H1 (cell line): ENCODE measurements at regions not wholly inside any gene's neighbourhood (a gene's known extent, or its start where the extent isn't known, plus 50 kb on each side); places are given as distances from the start of the nearest gene placed in this dataset.

Source experiments
- CTCF ChIA-PET: fragments of 300-600 bp; sonication (Branson Sonifier 250); formaldehyde crosslinking; loops from one replicate; lab custom pipeline; 2021; ENCODE audit not compliant: partially characterized antibody; lab: Charles Lee
- POLR2A ChIA-PET: fragments of 300-600 bp; sonication (Branson Sonifier 250); formaldehyde crosslinking; loops from one replicate; lab custom pipeline; 2021; ENCODE audit warnings: inconsistent platforms; ENCODE audit not compliant: partially characterized antibody; lab: Charles Lee
- DNase-seq, 2 experiments: peaks; one replicate each; pipeline versions ENCODE4 v3.0.0 to v3.0.0-alpha.2; 2010 to 2022; ENCODE audit warnings: low spot score in 2 of 2, low read depth in 1 of 2, mixed read lengths in 1 of 2
- FAIRE-seq: peaks from 2 replicates; lab custom pipeline; 2011; peaks lifted over from hg19 to GRCh38; lab: Jason Lieb, UNC
- H2AFZ ChIP-seq: 2 replicates; pipeline ENCODE4 v1.8.1; 2012; ENCODE audit warnings: low read length, inconsistent platforms
- H2AK5ac ChIP-seq: 2 replicates; pipeline ENCODE4 v1.6.1; 2013; ENCODE audit warnings: low read depth, low read length
- H2BK120ac ChIP-seq: replicated peaks from 2 replicates; pipeline ENCODE3; 2013; ENCODE audit warnings: low read depth, low read length, inconsistent platforms
- H2BK12ac ChIP-seq: 2 replicates; pipeline ENCODE4 v1.6.1; 2013; ENCODE audit warnings: low read depth, low read length
- H2BK15ac ChIP-seq: 2 replicates; pipeline ENCODE4 v1.6.1; 2013; ENCODE audit warnings: low read length
- H2BK20ac ChIP-seq: 2 replicates; pipeline ENCODE4 v1.6.1; 2013; ENCODE audit warnings: low read length
- H2BK5ac ChIP-seq: 2 replicates; pipeline ENCODE4 v1.6.1; 2013; ENCODE audit warnings: low read depth, low read length
- H3K14ac ChIP-seq: 2 replicates; pipeline ENCODE4 v1.6.1; 2013; ENCODE audit warnings: inconsistent platforms; ENCODE audit not compliant: insufficient read length
- H3K18ac ChIP-seq: 2 replicates; pipeline ENCODE4 v1.6.1; 2013; ENCODE audit warnings: low read length; ENCODE audit errors: extremely low read depth
- H3K23ac ChIP-seq: 2 replicates; pipeline ENCODE4 v1.6.1; 2013; ENCODE audit warnings: inconsistent platforms; ENCODE audit not compliant: insufficient read length
- H3K23me2 ChIP-seq: 2 replicates; pipeline ENCODE4 v1.6.1; 2013; ENCODE audit warnings: low read depth, low read length
- H3K27ac ChIP-seq: 2 replicates; pipeline ENCODE4 v1.6.1; 2011; ENCODE audit warnings: low read depth, low read length, inconsistent platforms
- H3K27me3 ChIP-seq, 4 experiments: replicated peaks in 1 of 4; 1 replicate in 1 of 4; 2 replicates in 3 of 4; pipeline versions ENCODE4 v1.6.1 to v1.8.1; 2011 to 2013; ENCODE audit warnings: low read length in 3 of 4, mild to moderate bottlenecking in 3 of 4, inconsistent platforms in 2 of 4, mixed read lengths in 2 of 4, moderate library complexity in 1 of 4; ENCODE audit not compliant: control insufficient read depth in 3 of 4, insufficient read depth in 3 of 4; ENCODE audit errors: extremely low read depth in 1 of 4
- H3K36me3 ChIP-seq, 4 experiments: 2 replicates each; pipeline versions ENCODE4 v1.6.1 to v1.8.1; 2011 to 2013; ENCODE audit warnings: mild to moderate bottlenecking in 4 of 4, low read length in 3 of 4, moderate library complexity in 2 of 4, control low read depth in 1 of 4, inconsistent platforms in 1 of 4; ENCODE audit not compliant: insufficient read depth in 4 of 4, control insufficient read depth in 2 of 4
- H3K4ac ChIP-seq: replicated peaks from 2 replicates; pipeline ENCODE3; 2013; ENCODE audit warnings: low read length, low read depth, mixed read lengths, inconsistent platforms; ENCODE audit not compliant: insufficient read length
- H3K4me1 ChIP-seq, 4 experiments: replicated peaks in 1 of 4; 1 replicate in 1 of 4; 2 replicates in 3 of 4; pipeline versions ENCODE4 v1.6.1 to v1.8.1; 2011 to 2013; ENCODE audit warnings: low read length in 3 of 4, inconsistent platforms in 2 of 4, mixed read lengths in 1 of 4; ENCODE audit not compliant: insufficient read depth in 4 of 4, control insufficient read depth in 3 of 4
- H3K4me2 ChIP-seq, 2 experiments: 2 replicates each; pipeline versions ENCODE4 v1.6.1 to v1.8.1; 2011 to 2013; ENCODE audit warnings: low read depth in 2 of 2, low read length in 2 of 2, control low read depth in 1 of 2, inconsistent platforms in 1 of 2, mild to moderate bottlenecking in 1 of 2; ENCODE audit not compliant: insufficient read depth in 1 of 2
- H3K4me3 ChIP-seq, 4 experiments: fragments of 200-600, 300-600 bp in 1 of 4; sonication (generic), shearing (Covaris generic), sonication (Bioruptor Twin) in 1 of 4; 2 replicates each; pipeline versions ENCODE4 v1.5.1 to v1.8.1; 2011 to 2016; ENCODE audit warnings: low read length in 4 of 4, low read depth in 3 of 4, control low read depth in 2 of 4, inconsistent platforms in 2 of 4, mild to moderate bottlenecking in 2 of 4, mixed read lengths in 1 of 4, moderate library complexity in 1 of 4; ENCODE audit not compliant: insufficient read depth in 2 of 4; ENCODE audit errors: extremely low read depth in 1 of 4
- H3K56ac ChIP-seq: replicated peaks from 2 replicates; pipeline ENCODE3; 2013; ENCODE audit warnings: low read depth, mild to moderate bottlenecking, mixed read lengths, low read length, inconsistent platforms; ENCODE audit not compliant: insufficient read length
- H3K79me1 ChIP-seq: 2 replicates; pipeline ENCODE4 v1.6.1; 2013; ENCODE audit warnings: low read depth, low read length, control low read depth
- H3K79me2 ChIP-seq, 2 experiments: 2 replicates each; pipeline versions ENCODE4 v1.6.1 to v1.8.1; 2012 to 2013; ENCODE audit warnings: low read length in 2 of 2, mild to moderate bottlenecking in 2 of 2, inconsistent platforms in 1 of 2; ENCODE audit not compliant: insufficient read depth in 2 of 2, control insufficient read depth in 1 of 2
- H3K9ac ChIP-seq, 4 experiments: replicated peaks in 1 of 4; 1 replicate in 1 of 4; 2 replicates in 3 of 4; pipeline versions ENCODE4 v1.6.1 to v1.8.1; 2011 to 2013; ENCODE audit warnings: low read depth in 3 of 4, low read length in 3 of 4, control low read depth in 2 of 4, mild to moderate bottlenecking in 2 of 4, moderate library complexity in 2 of 4, inconsistent platforms in 1 of 4; ENCODE audit errors: extremely low read depth in 1 of 4
- H3K9me3 ChIP-seq, 2 experiments: 2 replicates each; pipeline versions ENCODE4 v1.6.1 to v1.8.1; 2012 to 2013; ENCODE audit warnings: mild to moderate bottlenecking in 2 of 2, moderate library complexity in 2 of 2, control low read depth in 1 of 2, inconsistent platforms in 1 of 2, low read depth in 1 of 2, low read length in 1 of 2, mixed read lengths in 1 of 2; ENCODE audit not compliant: insufficient read depth in 2 of 2
- H4K20me1 ChIP-seq, 2 experiments: replicated peaks in 1 of 2; 2 replicates each; pipeline versions ENCODE3 to v1.8.1; 2011 to 2013; ENCODE audit warnings: inconsistent platforms in 2 of 2, low read length in 2 of 2, mild to moderate bottlenecking in 1 of 2; ENCODE audit not compliant: insufficient read depth in 2 of 2, control insufficient read depth in 1 of 2
- H4K5ac ChIP-seq: 2 replicates; pipeline ENCODE4 v1.6.1; 2013; ENCODE audit warnings: low read length, low read depth, mixed read lengths, inconsistent platforms; ENCODE audit not compliant: insufficient read length
- H4K8ac ChIP-seq: 2 replicates; pipeline ENCODE4 v1.8.0; 2013; ENCODE audit warnings: mild to moderate bottlenecking, moderate library complexity, low read length, inconsistent platforms; ENCODE audit not compliant: insufficient read depth; ENCODE audit errors: extremely low read depth
- H4K91ac ChIP-seq: replicated peaks from 2 replicates; pipeline ENCODE3; 2013; ENCODE audit warnings: low read length, mixed read lengths, inconsistent platforms; ENCODE audit not compliant: insufficient read length
- CBX5 ChIP-seq: fragments of 300-800, 300-1000 bp; sonication (generic); IDR thresholded peaks from 2 replicates; pipeline ENCODE4 v1.7.1; 2016; ENCODE audit warnings: antibody characterized with exemption, low read length, low read depth
- KDM5A ChIP-seq: fragments of 200-600 bp; IDR thresholded peaks from 2 replicates; pipeline ENCODE4 v1.7.1; 2012; ENCODE audit warnings: mild to moderate bottlenecking, low read length, inconsistent platforms, mixed read lengths
- POLR2AphosphoS5 ChIP-seq: IDR thresholded peaks from 2 replicates; pipeline ENCODE4 v1.6.1; 2011; ENCODE audit warnings: low read depth, low read length
- RXRA ChIP-seq: IDR thresholded peaks from 2 replicates; pipeline ENCODE4 v1.6.1; 2011; ENCODE audit warnings: low read depth, mild to moderate bottlenecking, low read length, moderate library complexity; ENCODE audit not compliant: insufficient read depth
- WGBS, 2 experiments: shearing (Covaris generic) in 1 of 2; methylation state at CpG; one replicate each; pipeline versions ENCODE4 v1.1.6 to v1.1.7; 2013 to 2015; ENCODE audit warnings: low lambda C conversion rate in 2 of 2, mixed read lengths in 2 of 2, inconsistent platforms in 1 of 2, low coverage in 1 of 2, missing lambda C conversion rate in 1 of 2; ENCODE audit not compliant: insufficient replicate concordance in 2 of 2, insufficient coverage in 1 of 2, insufficient read length in 1 of 2; ENCODE audit errors: extremely low coverage in 1 of 2, missing lambda C conversion rate in 1 of 2; 5-methylcytosine and 5-hydroxymethylcytosine counted together

DNA sequence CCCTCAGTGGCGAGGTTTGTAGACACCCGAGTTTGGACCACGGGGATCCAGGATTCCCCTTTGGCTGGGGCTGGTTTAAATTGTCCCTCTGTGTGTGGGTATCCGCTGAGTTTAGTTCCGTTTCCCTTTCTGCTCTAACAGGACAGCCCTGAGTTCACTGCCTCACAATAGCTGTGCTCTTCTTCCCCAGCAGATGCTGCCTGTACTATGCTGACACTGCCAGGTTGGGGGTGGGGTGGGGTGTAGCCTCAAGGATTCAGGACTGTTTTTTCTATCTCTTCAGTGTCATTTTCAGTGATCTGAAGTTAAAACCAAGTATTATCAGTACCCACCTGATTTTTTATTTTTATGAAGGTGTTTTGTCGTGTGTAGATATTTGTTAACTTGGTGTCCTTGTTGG lies 655.0 kb downstream of the COL12A1 start:
- Histone ChIP-seq H3K79me2 (no peaks in the 10 kb centered on the region), H3K56ac (no peak overlapping the region), H3K14ac (no peak overlapping the region), H4K20me1 (no peaks in the 10 kb centered on the region), H4K8ac (no peak overlapping the region), H2BK5ac (no peak overlapping the region), H2AK5ac (no peak overlapping the region), H4K5ac (no peak overlapping the region), H3K4me1 (no peaks in the 10 kb centered on the region), H2BK20ac (no peak overlapping the region), H3K4me2 (no peak overlapping the region), H3K23ac (no peak overlapping the region), H3K9ac (no peak overlapping the region), H3K18ac (no peak overlapping the region), H3K4ac (no peak overlapping the region), H2BK15ac (no peak overlapping the region), H3K36me3 (no peaks in the 10 kb centered on the region), H3K23me2 (no peaks in the 10 kb centered on the region), H3K4me3 (no peak overlapping the region), H2BK120ac (no peak overlapping the region), H3K27ac (no peak overlapping the region), H2AFZ (no peak overlapping the region; the same call in 1 of the 2 replicates), H3K79me1 (no peaks in the 10 kb centered on the region), H2BK12ac (no peak overlapping the region), H3K9me3 (no peaks in the 10 kb centered on the region), H3K27me3 (no peaks in the 10 kb centered on the region), H4K91ac (no peak overlapping the region)
- CTCF ChIA-PET: interaction anchor here (0.6 to 1.7 kb wide), 3 partner anchors 8 to 324 kb away, joined by 3 to 12 read pairs (median 3); no protein-coding TSS in a partner anchor
- DNase-seq: no peak
- POLR2A ChIA-PET: interaction anchor here (0.5 kb wide), 1 partner anchor 805 kb away, joined by 3 read pairs; no protein-coding TSS in a partner anchor
- TF ChIP-seq POLR2AphosphoS5 (no peak), CBX5 (no peak), RXRA (no peak), KDM5A (no peak)
- no peak for FAIRE-seq
- WGBS, 2 experiments: 92% methylated on average over 6 of the region's 6 CpGs; no CpG with 5 or more reads in 1 of the 2 experiments
